ENCODE measurements at regions not wholly inside any gene's neighbourhood (a gene's known extent, or its start where the extent isn't known, plus 50 kb on each side); places are given as distances from the start of the nearest gene placed in this dataset.
A peak's percentile ranks its signal among the peaks of the same experiment; 100 is the strongest.

DNA sequence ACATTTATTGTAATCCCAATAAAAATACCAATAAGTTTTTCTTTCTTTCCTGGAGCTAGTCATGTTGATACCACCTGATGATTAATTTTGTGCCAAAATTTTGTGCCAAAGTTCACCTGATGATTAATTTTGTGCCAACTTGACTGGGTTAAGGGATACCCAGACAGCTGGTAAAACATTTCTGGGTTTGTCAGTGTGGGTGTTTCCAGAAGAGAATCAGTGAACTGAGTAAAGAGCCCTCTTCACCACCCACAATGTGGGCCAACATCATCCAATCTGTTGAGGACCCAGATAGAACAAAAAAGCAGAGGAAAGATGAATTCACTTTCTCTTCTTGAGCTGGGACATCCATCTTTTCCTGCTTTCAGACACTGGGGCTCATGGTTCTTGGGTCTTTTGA, 292.9 kb downstream of the LMO7 start:
- ATAC-seq: no peak
- intact Hi-C loops (cut with DNase I): no loop called here
- no peak for DNase-seq

DNA sequence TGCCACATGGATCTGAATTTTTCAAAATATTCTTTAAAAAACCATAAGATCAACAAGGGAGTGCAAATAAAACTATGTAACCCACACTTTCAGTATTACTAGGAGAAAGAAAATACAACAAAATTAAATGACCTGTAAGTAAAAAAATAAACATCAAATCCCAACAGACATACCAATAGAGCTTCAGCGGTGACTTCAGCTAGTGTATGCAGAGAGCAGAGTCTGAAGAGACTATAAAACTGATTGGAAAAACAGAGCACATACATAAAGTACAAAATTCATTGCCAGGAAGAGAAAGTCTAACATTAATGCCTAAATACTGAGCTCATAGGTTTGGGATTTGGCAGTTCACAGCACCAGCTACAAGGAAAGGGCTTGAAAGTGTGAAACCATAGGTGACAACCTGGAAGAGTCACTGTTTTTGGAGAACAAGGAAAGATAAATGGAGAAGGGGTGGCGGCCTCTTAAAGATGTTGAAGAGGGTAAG, 291.1 kb downstream of the LMO7 start:
- intact Hi-C loops (cut with DNase I): no loop called here
- ATAC-seq: no peak
- DNase-seq: no peak

DNA sequence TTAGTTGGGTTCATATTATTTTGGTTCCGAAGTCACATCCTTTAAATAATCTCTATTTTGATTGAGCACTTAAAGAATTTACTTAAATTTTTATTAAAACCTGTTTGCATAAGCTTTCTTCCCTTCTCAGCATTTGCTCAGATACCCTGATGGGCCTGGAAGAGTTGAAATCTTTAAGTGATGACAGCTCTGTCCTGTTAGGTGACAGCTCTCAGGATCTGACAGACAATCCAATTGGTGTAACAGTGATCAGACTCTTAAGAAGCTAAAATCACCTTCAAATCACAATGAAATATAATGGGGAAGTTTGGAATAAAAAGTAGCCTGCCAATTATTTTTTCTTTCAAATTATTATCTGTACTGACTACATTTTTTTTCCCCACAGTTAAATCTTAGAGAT, 284.4 kb downstream of the LMO7 start:
- ATAC-seq (peak; percentile 51 to 80), DNase-seq (no peak)
- intact Hi-C loops (cut with DNase I): no loop called here

DNA sequence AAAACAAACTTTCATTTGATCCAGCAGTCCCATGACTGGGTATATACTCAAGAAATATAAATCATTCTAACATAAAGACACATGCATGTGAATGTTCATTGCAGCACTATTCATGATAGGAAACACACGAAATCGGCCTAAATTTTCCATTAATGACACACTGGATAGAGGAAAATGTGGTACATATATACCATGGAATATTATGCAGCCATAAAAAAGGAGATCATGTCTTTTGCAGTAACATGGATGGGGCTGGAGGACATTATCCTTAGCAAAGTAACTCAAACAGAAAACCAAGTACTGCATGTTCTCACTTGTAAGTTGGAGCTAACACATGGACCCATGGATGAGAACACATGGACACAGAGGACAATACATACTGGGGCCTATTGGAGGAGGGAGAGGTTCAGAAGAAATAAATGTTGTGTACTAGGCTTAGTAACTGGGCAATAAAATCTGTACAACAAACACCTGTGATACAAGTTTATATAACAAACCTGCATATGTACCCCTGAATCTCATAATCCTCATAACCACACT, 283.6 kb downstream of the LMO7 start:
- DNase-seq: no peak
- intact Hi-C loops (cut with DNase I): no loop called here
- no peak for ATAC-seq

DNA sequence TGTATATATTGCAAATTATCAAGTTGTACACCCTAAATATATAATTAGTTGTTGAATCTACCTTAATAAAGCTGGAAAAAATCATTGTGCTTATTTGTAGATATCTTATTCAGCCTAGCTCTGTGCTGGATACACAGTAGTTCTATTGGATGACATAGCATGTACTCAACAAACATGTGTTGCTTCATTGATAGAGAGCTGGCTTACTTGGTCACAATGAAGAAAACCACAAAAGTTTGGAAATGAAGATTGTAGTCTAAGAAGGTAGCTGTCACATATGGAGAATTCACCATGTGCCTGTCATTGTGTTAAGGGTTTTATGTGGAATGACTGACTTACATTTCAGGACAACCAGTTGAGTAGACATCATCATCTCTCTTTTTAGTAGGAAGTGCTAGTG, 278.9 kb downstream of the LMO7 start:
- no peak for ATAC-seq
- intact Hi-C loops (cut with DNase I): no loop called here

DNA sequence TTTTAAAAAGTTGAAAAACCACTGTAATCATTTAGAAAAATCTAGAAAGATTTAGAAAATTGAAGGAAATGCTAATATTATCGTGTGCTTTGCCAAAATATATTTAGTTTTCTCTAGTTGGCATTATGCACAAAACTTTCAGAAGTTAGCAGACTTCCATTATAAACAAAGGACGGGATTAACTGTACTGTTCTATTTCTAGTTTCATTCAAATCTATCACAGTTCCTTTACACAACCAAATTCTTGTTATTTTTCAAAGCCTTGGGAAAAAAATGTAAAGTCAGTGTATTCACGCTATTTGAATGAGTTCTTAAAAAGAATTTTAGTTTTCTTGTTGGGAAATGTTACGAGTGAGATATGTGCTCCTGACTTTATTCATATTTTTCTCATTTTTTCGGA, 277.8 kb downstream of the LMO7 start:
- ATAC-seq (no peak), DNase-seq (no peak)
- intact Hi-C loops (cut with DNase I): no loop called here

More for the DNA sequence above, 278.9 kb downstream of the LMO7 start:
- no peak for DNase-seq

DNA sequence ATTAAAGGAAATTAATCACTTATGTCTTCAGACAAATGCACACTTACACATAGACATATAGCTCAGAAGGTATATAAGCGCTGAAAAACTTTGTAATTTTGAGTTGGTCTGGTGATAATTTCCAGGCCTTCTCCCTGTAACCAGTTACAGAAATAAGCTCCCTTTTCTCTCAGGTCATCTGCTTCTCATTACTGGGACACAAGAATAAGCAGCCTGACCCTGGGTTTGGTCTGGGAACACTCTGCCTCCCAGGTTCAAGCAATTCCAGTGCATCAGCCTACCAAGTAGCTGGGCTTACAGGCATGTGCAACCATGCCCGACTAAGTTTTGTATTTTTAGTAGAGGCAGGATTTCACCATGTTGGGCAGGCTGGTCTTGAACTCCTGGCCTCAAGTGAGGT, 274.5 kb downstream of the LMO7 start:
- intact Hi-C loops (cut with DNase I): no loop called here
- DNase-seq (no peak), ATAC-seq (no peak)

Data from left cardiac atrium (tissue), 4 donors.